H1 (cell line): ENCODE measurements at regions not wholly inside any gene's neighbourhood (a gene's known extent, or its start where the extent isn't known, plus 50 kb on each side); places are given as distances from the start of the nearest gene placed in this dataset.

ENCODE experiments used
- ATF2 ChIP-seq: IDR thresholded peaks from 2 replicates; pipeline ENCODE4 v1.6.1; 2012; ENCODE audit warnings: low read length, inconsistent platforms
- CEBPB ChIP-seq: IDR thresholded peaks from 2 replicates; pipeline ENCODE4 v1.6.1; 2012; ENCODE audit warnings: low read depth, low read length
- JUND ChIP-seq: IDR thresholded peaks from 2 replicates; pipeline ENCODE4 v1.6.1; 2011; ENCODE audit warnings: mild to moderate bottlenecking, improper control_type of control experiment, low read length
- KDM1A ChIP-seq: fragments of 200-600, 300-600 bp; sonication (generic); IDR thresholded peaks from 2 replicates; pipeline ENCODE4 v1.7.1; 2016; ENCODE audit warnings: mild to moderate bottlenecking, low read length, borderline replicate concordance
- MAX ChIP-seq: IDR thresholded peaks from 2 replicates; pipeline ENCODE4 v1.6.1; 2012; ENCODE audit warnings: inconsistent platforms
- SP1 ChIP-seq: IDR thresholded peaks from 2 replicates; pipeline ENCODE4 v1.6.1; 2011; ENCODE audit warnings: low read depth, low read length

- no peak for TF ChIP-seq ATF2
- no peak for TF ChIP-seq JUND
- no peak for TF ChIP-seq MAX
- TF ChIP-seq SP1, result no peak
- no peak for TF ChIP-seq KDM1A
- TF ChIP-seq CEBPB, result no peak
Measured at GRCh38 chrX:42399632-42400024, 378.3 kb downstream of the PPP1R2C start (continued).
